AG04450 (cell line): ENCODE measurements at regions not wholly inside any gene's neighbourhood (a gene's known extent, or its start where the extent isn't known, plus 50 kb on each side); places are given as distances from the start of the nearest gene placed in this dataset.
"Not testable (repeated sequence)": the region's sequence is repeated elsewhere in the genome, so short reads cannot be mapped to it uniquely, and the experiment has no call there.

ENCODE experiments used
- CTCF ChIA-PET: fragments of 300-600, 350-600 bp; formaldehyde crosslinking; extraction: SDS; loops from one replicate; lab custom pipeline; 2022; ENCODE audit warnings: antibody characterized with exemption, inconsistent platforms; lab: Charles Lee
- POLR2A ChIA-PET: fragments of 350-600 bp; formaldehyde crosslinking; extraction: SDS; loops from one replicate; lab custom pipeline; 2021; ENCODE audit warnings: antibody characterized with exemption, inconsistent platforms; lab: Yijun Ruan, JAX
- DNase-seq: peaks from one replicate; pipeline ENCODE4 v3.0.0-alpha.2; 2011; ENCODE audit warnings: low read depth, low spot score
- H3K27ac ChIP-seq: one replicate; pipeline ENCODE4 v1.5.1; 2012; ENCODE audit warnings: low read depth, low read length, control low read depth
- H3K27me3 ChIP-seq: one replicate; pipeline ENCODE4 v1.6.0; 2012; ENCODE audit warnings: low read length; ENCODE audit not compliant: control insufficient read depth, insufficient read depth
- H3K4me3 ChIP-seq: 2 replicates; pipeline ENCODE4 v1.5.1; 2011; ENCODE audit warnings: mild to moderate bottlenecking, low read depth, low read length, control low read depth
- H3K9me3 ChIP-seq: 2 replicates; pipeline ENCODE4 v1.5.1; 2012; ENCODE audit warnings: low read length; ENCODE audit not compliant: control insufficient read depth, insufficient read depth
- CTCF ChIP-seq: IDR thresholded peaks from 2 replicates; pipeline ENCODE4 v1.5.1; 2011; ENCODE audit warnings: low read depth, low read length, control low read depth, inconsistent platforms

DNA sequence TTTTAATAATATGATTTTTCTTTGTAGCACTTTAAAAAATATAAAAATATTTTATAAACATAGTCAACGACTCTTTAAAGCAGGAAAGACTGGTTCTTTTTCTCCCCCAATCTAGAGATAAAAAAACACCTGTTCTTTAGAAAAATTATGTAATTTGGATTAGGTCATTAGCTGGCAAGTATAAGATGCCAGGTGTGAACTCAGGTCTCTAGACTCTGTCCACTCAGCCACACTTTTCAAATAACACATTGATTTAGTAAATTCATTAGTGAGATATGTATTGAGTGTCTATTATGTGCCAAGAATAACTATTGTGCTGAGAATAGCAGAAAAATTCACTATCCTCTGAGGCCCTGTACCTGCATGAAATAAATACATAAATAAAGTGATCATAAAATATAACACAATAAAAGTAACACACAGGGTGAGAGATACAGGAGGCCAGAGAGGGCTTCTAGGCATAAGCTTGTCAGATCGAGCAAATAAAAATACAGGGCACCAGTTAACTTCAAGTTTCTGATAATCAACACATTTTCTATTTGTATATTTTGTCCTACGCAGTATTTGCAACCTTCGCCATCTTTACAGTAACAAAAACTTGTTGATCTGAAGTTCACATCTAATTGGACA lies 867.1 kb upstream of the GBE1 start:
- CTCF ChIA-PET, result no interaction called here
- H3K27ac ChIP-seq, result no peak overlapping the region
- no peak overlapping the region for H3K4me3 ChIP-seq
- DNase-seq, result no peak
- no peak for TF ChIP-seq CTCF
- H3K9me3 ChIP-seq, result no peaks in the 10 kb centered on the region; the same call in 1 of the 2 replicates
- POLR2A ChIA-PET, result no interaction called here
- H3K27me3 ChIP-seq, result no peaks in the 10 kb centered on the region

- ChIA-PET POLR2A (no interaction called here), CTCF (no interaction called here)
- no peak overlapping the region for H3K27ac ChIP-seq
- no peak for TF ChIP-seq CTCF
- H3K9me3 ChIP-seq, result no peaks in the 10 kb centered on the region; the same call in 1 of the 2 replicates
- H3K4me3 ChIP-seq, result no peak overlapping the region
- no peaks in the 10 kb centered on the region for H3K27me3 ChIP-seq
- no peak for DNase-seq
These were observed 866.3 kb upstream of the GBE1 start for GRCh38 chr3:82627733-82628132.

DNA sequence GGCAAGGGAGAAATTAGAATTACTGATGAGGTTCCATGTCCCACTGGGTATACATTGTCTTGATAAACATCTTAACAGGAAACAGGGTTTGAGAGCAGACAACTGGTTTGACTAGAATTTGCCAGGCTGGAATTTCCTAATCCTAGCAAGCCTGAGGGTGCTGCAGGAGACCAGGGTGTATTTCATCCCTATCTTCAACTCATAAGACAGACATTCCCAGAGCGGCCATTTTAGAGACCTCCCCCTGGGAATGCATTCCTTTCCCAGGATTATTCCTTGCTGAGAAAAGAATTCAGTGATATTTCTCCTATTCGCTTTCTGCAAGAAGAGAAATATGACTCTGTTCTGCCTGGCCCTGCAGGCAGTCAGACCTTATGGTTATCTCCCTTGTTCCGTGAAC lies 859.3 kb upstream of the GBE1 start:
- H3K9me3 ChIP-seq, H3K27ac ChIP-seq, DNase-seq, H3K27me3 ChIP-seq, CTCF ChIA-PET, H3K4me3 ChIP-seq, POLR2A ChIA-PET: not testable (repeated sequence)

GRCh38 chr3:82618594-82618993 lies 857.1 kb upstream of the GBE1 start:
- Histone ChIP-seq H3K27ac (no peak overlapping the region), H3K9me3 (no peaks in the 10 kb centered on the region; the same call in 1 of the 2 replicates), H3K4me3 (no peak overlapping the region), H3K27me3 (no peaks in the 10 kb centered on the region)
- TF ChIP-seq CTCF, result no peak
- no peak for DNase-seq
- ChIA-PET CTCF (no interaction called here), POLR2A (no interaction called here)

- Histone ChIP-seq H3K27me3 (no peaks in the 10 kb centered on the region), H3K9me3 (peaks cover under 1% of the 10 kb centered on the region; the same call in 1 of the 2 replicates), H3K4me3 (no peak overlapping the region), H3K27ac (no peak overlapping the region)
- TF ChIP-seq CTCF, result no peak
- ChIA-PET POLR2A (no interaction called here), CTCF (no interaction called here)
- DNase-seq, result no peak
These were observed 848.8 kb upstream of the GBE1 start for GRCh38 chr3:82610236-82610635.

GRCh38 chr3:82607391-82607790 lies 845.9 kb upstream of the GBE1 start:
- H3K27ac ChIP-seq, result no peak overlapping the region
- no peak overlapping the region for H3K4me3 ChIP-seq
- no peak for DNase-seq
- H3K9me3 ChIP-seq, result peaks cover 18% of the 10 kb centered on the region
- H3K27me3 ChIP-seq, result no peaks in the 10 kb centered on the region
- CTCF ChIA-PET, result no interaction called here
- POLR2A ChIA-PET, result no interaction called here
- no peak for TF ChIP-seq CTCF
